Endothelial cell of umbilical vein (primary cell): ENCODE measurements at regions not wholly inside any gene's neighbourhood (a gene's known extent, or its start where the extent isn't known, plus 50 kb on each side); places are given as distances from the start of the nearest gene placed in this dataset.

Experiments
- BruUV-seq: library from RNA; stranded (reverse); fragments of 400-500 nt; replicated peaks from 2 replicates; lab custom pipeline; 2021; lab: Mats Ljungman, UMichigan
- CTCF ChIA-PET: fragments of 300-600, 350-600 bp; sonication (Branson Sonifier 250); formaldehyde crosslinking; loops from one replicate; lab custom pipeline; 2021; ENCODE audit warnings: antibody characterized with exemption, inconsistent platforms; lab: Charles Lee
- POLR2A ChIA-PET: fragments of 300-600, 350-600 bp; sonication (Branson Sonifier 250); formaldehyde crosslinking; loops from one replicate; lab custom pipeline; 2021; ENCODE audit warnings: antibody characterized with exemption, inconsistent platforms; lab: Charles Lee
- DNase-seq: peaks from one replicate; pipeline ENCODE4 v3.0.0-alpha.2; 2011; ENCODE audit warnings: low read depth, low spot score
- FAIRE-seq: peaks from 2 replicates; lab custom pipeline; 2011; peaks lifted over from hg19 to GRCh38; lab: Jason Lieb, UNC
- H2AFZ ChIP-seq: 2 replicates; pipeline ENCODE4 v1.6.0; 2012; ENCODE audit warnings: low read depth, low read length, control low read depth, inconsistent platforms
- H3K27ac ChIP-seq: 2 replicates; pipeline ENCODE4 v1.5.1; 2011; ENCODE audit warnings: low read depth, mild to moderate bottlenecking, control low read depth, low read length, moderate library complexity; ENCODE audit not compliant: insufficient read depth
- H3K27me3 ChIP-seq, 2 experiments: 2 replicates each; pipeline versions ENCODE4 v1.6.0 to v1.6.1; 2011; ENCODE audit warnings: low read length in 2 of 2, mixed read lengths in 1 of 2; ENCODE audit not compliant: control insufficient read depth in 2 of 2, insufficient read depth in 2 of 2
- H3K36me3 ChIP-seq, 2 experiments: 2 replicates in 1 of 2; 3 replicates in 1 of 2; pipeline ENCODE4 v1.5.1; 2011; ENCODE audit warnings: low read length in 2 of 2, mild to moderate bottlenecking in 1 of 2, moderate library complexity in 1 of 2; ENCODE audit not compliant: control insufficient read depth in 2 of 2, insufficient read depth in 2 of 2; ENCODE audit errors: extremely low read depth in 1 of 2
- H3K4me1 ChIP-seq: 3 replicates; pipeline ENCODE4 v1.5.1; 2011; ENCODE audit warnings: mild to moderate bottlenecking, low read length; ENCODE audit not compliant: control insufficient read depth, insufficient read depth; ENCODE audit errors: extremely low read depth
- H3K4me2 ChIP-seq: 2 replicates; pipeline ENCODE4 v1.6.1; 2011; ENCODE audit warnings: low read length, control low read depth, mixed read lengths; ENCODE audit not compliant: insufficient read depth
- H3K4me3 ChIP-seq, 3 experiments: fragments of 200-600 bp in 1 of 3; sonication (generic), shearing (Covaris generic) in 1 of 3; replicated peaks in 1 of 3; 2 replicates each; pipeline ENCODE4 v1.5.1; 2011 to 2016; ENCODE audit warnings: control low read depth in 3 of 3, low read length in 3 of 3, mild to moderate bottlenecking in 2 of 3, inconsistent platforms in 1 of 3, low read depth in 1 of 3, moderate library complexity in 1 of 3; ENCODE audit not compliant: insufficient read depth in 1 of 3
- H3K79me2 ChIP-seq: 2 replicates; pipeline ENCODE4 v1.6.0; 2012; ENCODE audit warnings: low read length, inconsistent platforms; ENCODE audit not compliant: control insufficient read depth, insufficient read depth
- H3K9ac ChIP-seq: replicated peaks from 2 replicates; pipeline ENCODE3; 2011; ENCODE audit warnings: low read length, control low read depth; ENCODE audit not compliant: insufficient read depth; ENCODE audit errors: extremely low read depth
- H3K9me1 ChIP-seq: replicated peaks from 3 replicates; pipeline ENCODE4 v1.6.0; 2011; ENCODE audit warnings: mild to moderate bottlenecking, low read length; ENCODE audit not compliant: control insufficient read depth, insufficient read depth; ENCODE audit errors: extremely low read depth
- H3K9me3 ChIP-seq: replicated peaks from 2 replicates; pipeline ENCODE4 v1.5.1; 2012; ENCODE audit warnings: low read length, inconsistent platforms; ENCODE audit not compliant: control insufficient read depth, insufficient read depth
- H4K20me1 ChIP-seq: replicated peaks from 2 replicates; pipeline ENCODE3; 2011; ENCODE audit warnings: mild to moderate bottlenecking, low read length; ENCODE audit not compliant: control insufficient read depth, insufficient read depth; ENCODE audit errors: extremely low read depth
- CTCF ChIP-seq, 2 donors: IDR thresholded peaks; 1 replicate in 1 of 2; 2 replicates in 1 of 2; pipeline ENCODE4 v1.5.1; 2011; ENCODE audit warnings: low read length in 2 of 2, mild to moderate bottlenecking in 2 of 2, moderate library complexity in 2 of 2, control low read depth in 1 of 2, inconsistent platforms in 1 of 2, low read depth in 1 of 2; ENCODE audit not compliant: insufficient read depth in 1 of 2; ENCODE audit errors: extremely low read depth in 1 of 2
- EZH2 ChIP-seq: IDR thresholded peaks from 2 replicates; pipeline ENCODE4 v1.6.1; 2012; ENCODE audit warnings: borderline replicate concordance, low read depth, mild to moderate bottlenecking, moderate library complexity, low read length, inconsistent platforms; ENCODE audit not compliant: severe bottlenecking
- FOS ChIP-seq: IDR thresholded peaks from 2 replicates; pipeline ENCODE4 v1.6.1; 2011; ENCODE audit warnings: mild to moderate bottlenecking, low read length, moderate library complexity, borderline replicate concordance; ENCODE audit not compliant: insufficient read depth
- GATA2 ChIP-seq: IDR thresholded peaks from 2 replicates; pipeline ENCODE4 v1.7.0; 2011; ENCODE audit warnings: low read depth, mild to moderate bottlenecking, moderate library complexity, mixed read lengths, low read length; ENCODE audit not compliant: insufficient read length, insufficient read depth
- JUN ChIP-seq: IDR thresholded peaks from 2 replicates; pipeline ENCODE4 v1.6.1; 2011; ENCODE audit warnings: borderline replicate concordance, low read depth; ENCODE audit not compliant: insufficient read length, insufficient read depth
- MYC ChIP-seq: IDR thresholded peaks from one replicate; pipeline ENCODE4 v1.6.1; 2011; ENCODE audit warnings: mild to moderate bottlenecking, low read depth, low read length
- POLR2A ChIP-seq: IDR thresholded peaks from 2 replicates; pipeline ENCODE4 v1.6.1; 2012; ENCODE audit warnings: low read depth, mild to moderate bottlenecking, control low read depth, low read length
- POLR2AphosphoS5 ChIP-seq: IDR thresholded peaks from 2 replicates; pipeline ENCODE4 v1.6.1; 2012; ENCODE audit warnings: low read depth, mild to moderate bottlenecking, control low read depth, low read length, moderate library complexity; ENCODE audit not compliant: insufficient read depth
- dilution Hi-C: fragments of 300-500 bp; cut with MboI; formaldehyde crosslinking; loops from one replicate; pipeline ENCODE4 v1.15.0; 2019; ENCODE audit warnings: low sequenced_read_pairs; ENCODE audit not compliant: extremely low pct_ligation_motif_present
- intact Hi-C: fragments of 100-400 bp; cut with micrococcal nuclease; formaldehyde crosslinking; loops from one replicate; pipeline ENCODE4 v1.10.0; 2022
- TF ChIP-seq, protein P1 (sequence below): IDR thresholded peaks from 2 replicates; pipeline ENCODE4 v1.6.1; 2011; ENCODE audit not compliant: insufficient read depth, insufficient read length

- POLR2A ChIA-PET = no interaction called here
- H3K4me1 ChIP-seq = no peaks in the 10 kb centered on the region
- H3K27ac ChIP-seq = no peak overlapping the region
- DNase-seq (no peak), FAIRE-seq (peak; percentile 44)
- CTCF ChIA-PET = no interaction called here
- TF ChIP-seq POLR2AphosphoS5 (no peak), EZH2 (no peak), MYC (no peak), GATA2 (no peak), POLR2A (no peak), CTCF (IDR thresholded peaks at IDR 0.05; ENCODE audit: extremely low read depth in 1 of 2, insufficient read depth in 1 of 2, low read depth in 1 of 2, low read length in 2 of 2) (no peak), JUN (no peak), FOS (no peak)
- TF ChIP-seq, protein P1, sequence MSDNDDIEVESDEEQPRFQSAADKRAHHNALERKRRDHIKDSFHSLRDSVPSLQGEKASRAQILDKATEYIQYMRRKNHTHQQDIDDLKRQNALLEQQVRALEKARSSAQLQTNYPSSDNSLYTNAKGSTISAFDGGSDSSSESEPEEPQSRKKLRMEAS = no peak
- intact Hi-C loops (no loop called here), dilution Hi-C loops (no loop called here)
- H3K27me3 ChIP-seq = no peaks in the 10 kb centered on the region
- H2AFZ ChIP-seq = no peak overlapping the region
- H3K9me3 ChIP-seq = no peaks in the 10 kb centered on the region
- no peaks in the 10 kb centered on the region for H3K36me3 ChIP-seq
- no peaks in the 10 kb centered on the region for H3K9me1 ChIP-seq
- H3K4me3 ChIP-seq = no peak overlapping the region
- no peak overlapping the region for H3K4me2 ChIP-seq
- H3K9ac ChIP-seq = no peak overlapping the region
- H3K79me2 ChIP-seq = no peaks in the 10 kb centered on the region
- H4K20me1 ChIP-seq = no peaks in the 10 kb centered on the region
- no TSS peak for BruUV-seq
These were observed 225.8 kb upstream of the COPS8 start for GRCh38 chr2:236859908-236860307.
